Hematopoietic multipotent progenitor cell treated with erythropoietin and hydrocortisone succinate and interleukin-3 and kit ligand, for 17 days (in vitro differentiated cells): ENCODE measurements at regions not wholly inside any gene's neighbourhood (a gene's known extent, or its start where the extent isn't known, plus 50 kb on each side); places are given as distances from the start of the nearest gene placed in this dataset.

ENCODE experiments used
- DNase-seq: peaks from one replicate; pipeline ENCODE4 v3.0.0-alpha.2; 2015; ENCODE audit warnings: low spot score

GRCh38 chr15:93720607-93721006 lies 510.8 kb upstream of the MCTP2 start:
- DNase-seq = no peak

- no peak for DNase-seq
Observed at GRCh38 chr15:93719921-93720351, 511.4 kb upstream of the MCTP2 start.

GRCh38 chr15:93716615-93717231 lies 514.6 kb upstream of the MCTP2 start:
- DNase-seq = no peak

GRCh38 chr15:93709708-93710107 lies 521.7 kb upstream of the MCTP2 start:
- DNase-seq = no peak

GRCh38 chr15:93708724-93709445 lies 522.5 kb upstream of the MCTP2 start:
- DNase-seq = no peak

GRCh38 chr15:93707751-93708150 lies 523.6 kb upstream of the MCTP2 start:
- no peak for DNase-seq

- DNase-seq = no peak
Observed at GRCh38 chr15:93706495-93707292, 524.7 kb upstream of the MCTP2 start.

- no peak for DNase-seq
Observed at GRCh38 chr15:93705753-93706455, 525.5 kb upstream of the MCTP2 start.

GRCh38 chr15:93703092-93703739 lies 528.1 kb upstream of the MCTP2 start:
- DNase-seq = no peak

GRCh38 chr15:93700051-93700450 lies 531.3 kb upstream of the MCTP2 start:
- DNase-seq = no peak

GRCh38 chr15:93694033-93694432 lies 537.3 kb upstream of the MCTP2 start:
- no peak for DNase-seq

- DNase-seq = no peak
Observed at GRCh38 chr15:93683651-93684050, 547.7 kb upstream of the MCTP2 start.

- DNase-seq = no peak
Observed at GRCh38 chr15:93671387-93671943, 559.9 kb upstream of the MCTP2 start.

- no peak for DNase-seq
Observed at GRCh38 chr15:93670931-93671330, 560.4 kb upstream of the MCTP2 start.

GRCh38 chr15:93664213-93664956 lies 567.0 kb upstream of the MCTP2 start:
- no peak for DNase-seq

GRCh38 chr15:93662162-93662885 lies 569.0 kb upstream of the MCTP2 start:
- no peak for DNase-seq

GRCh38 chr15:93658026-93658816 lies 569.2 kb upstream of the RGMA start:
- no peak for DNase-seq

- no peak for DNase-seq
Observed at GRCh38 chr15:93656041-93656440, 567.0 kb upstream of the RGMA start.

- DNase-seq = no peak
Observed at GRCh38 chr15:93649691-93650235, 560.8 kb upstream of the RGMA start.
